ENCODE measurements at regions not wholly inside any gene's neighbourhood (a gene's known extent, or its start where the extent isn't known, plus 50 kb on each side); places are given as distances from the start of the nearest gene placed in this dataset.

DNA sequence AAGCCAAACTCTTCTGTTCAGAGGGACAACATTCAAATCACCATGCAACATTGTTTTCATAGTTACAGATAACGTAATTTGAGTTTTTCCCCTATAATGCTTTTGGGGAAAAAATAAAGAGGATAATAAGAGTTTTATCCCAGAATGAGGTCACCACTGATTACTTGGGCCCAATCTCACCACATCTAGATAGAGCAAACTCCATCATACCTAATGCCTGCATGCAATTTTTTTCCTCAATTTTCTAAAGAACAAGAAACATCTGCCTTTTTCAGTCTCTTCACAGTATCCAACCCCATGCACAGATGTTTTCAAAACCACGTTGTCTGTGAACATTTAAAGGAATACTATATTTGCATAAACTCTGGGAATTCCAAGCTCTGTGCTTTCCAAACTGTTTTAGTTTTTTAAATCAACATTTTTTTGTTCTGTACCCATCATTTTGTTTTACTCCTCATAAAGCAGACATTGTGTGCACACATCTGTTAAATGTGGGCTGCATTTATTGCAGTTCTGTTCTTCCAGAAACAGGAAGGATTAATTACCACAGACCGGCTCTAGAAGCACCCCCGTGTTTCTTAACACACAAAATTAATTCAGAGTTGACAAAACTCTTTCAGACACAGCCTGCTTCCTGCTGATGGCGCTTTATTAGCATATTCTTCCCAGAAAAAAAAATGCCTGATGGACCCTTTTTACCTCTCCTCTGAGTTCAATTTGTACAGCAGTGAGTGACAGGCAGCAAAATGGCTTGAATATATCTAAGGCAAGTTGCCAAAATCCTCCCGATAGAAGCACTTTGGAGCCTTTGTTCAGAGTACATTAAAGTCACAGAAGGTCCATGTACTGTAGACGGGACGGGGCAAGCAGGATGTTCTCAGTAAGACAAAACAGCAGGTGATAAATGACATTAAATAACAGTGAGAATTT is 1171.9 kb downstream of the EFNB2 start:
- BruUV-seq (replicated peaks), result no TSS peak
- POLR2A ChIA-PET (ENCODE audit: unreplicated experiment), result no interaction called here
- no peaks in the 10 kb centered on the region for H3K36me3 ChIP-seq (ENCODE audit: low read depth, low read length)
- H4K20me1 ChIP-seq (ENCODE audit: low read length), result no peaks in the 10 kb centered on the region
- TF ChIP-seq, protein P1, sequence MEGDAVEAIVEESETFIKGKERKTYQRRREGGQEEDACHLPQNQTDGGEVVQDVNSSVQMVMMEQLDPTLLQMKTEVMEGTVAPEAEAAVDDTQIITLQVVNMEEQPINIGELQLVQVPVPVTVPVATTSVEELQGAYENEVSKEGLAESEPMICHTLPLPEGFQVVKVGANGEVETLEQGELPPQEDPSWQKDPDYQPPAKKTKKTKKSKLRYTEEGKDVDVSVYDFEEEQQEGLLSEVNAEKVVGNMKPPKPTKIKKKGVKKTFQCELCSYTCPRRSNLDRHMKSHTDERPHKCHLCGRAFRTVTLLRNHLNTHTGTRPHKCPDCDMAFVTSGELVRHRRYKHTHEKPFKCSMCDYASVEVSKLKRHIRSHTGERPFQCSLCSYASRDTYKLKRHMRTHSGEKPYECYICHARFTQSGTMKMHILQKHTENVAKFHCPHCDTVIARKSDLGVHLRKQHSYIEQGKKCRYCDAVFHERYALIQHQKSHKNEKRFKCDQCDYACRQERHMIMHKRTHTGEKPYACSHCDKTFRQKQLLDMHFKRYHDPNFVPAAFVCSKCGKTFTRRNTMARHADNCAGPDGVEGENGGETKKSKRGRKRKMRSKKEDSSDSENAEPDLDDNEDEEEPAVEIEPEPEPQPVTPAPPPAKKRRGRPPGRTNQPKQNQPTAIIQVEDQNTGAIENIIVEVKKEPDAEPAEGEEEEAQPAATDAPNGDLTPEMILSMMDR (conservative IDR thresholded peaks at IDR 0.05; ENCODE audit: low read depth, low read length), result no peak
- DNase-seq (no peak), ATAC-seq (no peak)
- H3K9me3 ChIP-seq (ENCODE audit: low read length), result no peaks in the 10 kb centered on the region
- no peaks in the 10 kb centered on the region for H3F3A ChIP-seq (ENCODE audit: low read length, unreplicated experiment)
- H3K27me3 ChIP-seq (ENCODE audit: low read length), result no peaks in the 10 kb centered on the region
- intact Hi-C loops (cut with micrococcal nuclease), result no loop called here
- H3K27ac ChIP-seq (ENCODE audit: low read length), result no peak overlapping the region
- H2AFZ ChIP-seq (ENCODE audit: low read length), result no peak overlapping the region
- no peaks in the 10 kb centered on the region for H3K79me2 ChIP-seq (ENCODE audit: low read length)
- H3K9ac ChIP-seq (ENCODE audit: low read length), result no peak overlapping the region
- CTCF ChIA-PET, result no interaction called here
- no peak overlapping the region for H3K4me3 ChIP-seq (ENCODE audit: low read length)
- H3K9me2 ChIP-seq (replicated peaks; ENCODE audit: low read length), result no peaks in the 10 kb centered on the region
- no peaks in the 10 kb centered on the region for H3K4me1 ChIP-seq (ENCODE audit: insufficient read depth, low read length)
- no peak overlapping the region for H3K4me2 ChIP-seq (ENCODE audit: low read length)

- Histone ChIP-seq H3K4me2 (ENCODE audit: low read length) (no peak overlapping the region), H3K36me3 (ENCODE audit: low read depth, low read length) (no peaks in the 10 kb centered on the region), H3K4me3 (ENCODE audit: low read length) (no peak overlapping the region), H3K9me2 (replicated peaks; ENCODE audit: low read length) (no peaks in the 10 kb centered on the region), H3K79me2 (ENCODE audit: low read length) (no peaks in the 10 kb centered on the region), H3K27ac (ENCODE audit: low read length) (no peak overlapping the region), H3K9me3 (ENCODE audit: low read length) (no peaks in the 10 kb centered on the region), H3K9ac (ENCODE audit: low read length) (no peak overlapping the region), H2AFZ (ENCODE audit: low read length) (no peak overlapping the region), H3F3A (ENCODE audit: low read length, unreplicated experiment) (no peaks in the 10 kb centered on the region), H4K20me1 (ENCODE audit: low read length) (no peaks in the 10 kb centered on the region), H3K4me1 (ENCODE audit: insufficient read depth, low read length) (no peaks in the 10 kb centered on the region), H3K27me3 (ENCODE audit: low read length) (no peaks in the 10 kb centered on the region)
- ATAC-seq (no peak), DNase-seq (no peak)
- POLR2A ChIA-PET (ENCODE audit: unreplicated experiment), result no interaction called here
- CTCF ChIA-PET, result no interaction called here
- intact Hi-C loops (cut with micrococcal nuclease), result no loop called here
- TF ChIP-seq, protein P1 (conservative IDR thresholded peaks at IDR 0.05; ENCODE audit: low read depth, low read length), result no peak
- no TSS peak for BruUV-seq (replicated peaks)
These were observed 1181.8 kb downstream of the EFNB2 start for GRCh38 chr13:105353654-105354053.

GRCh38 chr13:105349082-105349723 is 1186.3 kb downstream of the EFNB2 start:
- no peak overlapping the region for H3K4me3 ChIP-seq (ENCODE audit: low read length)
- intact Hi-C loops (cut with micrococcal nuclease), result no loop called here
- H3K9me2 ChIP-seq (replicated peaks; ENCODE audit: low read length), result no peaks in the 10 kb centered on the region
- no peaks in the 10 kb centered on the region for H3F3A ChIP-seq (ENCODE audit: low read length, unreplicated experiment)
- no TSS peak for BruUV-seq (replicated peaks)
- CTCF ChIA-PET, result no interaction called here
- H3K9ac ChIP-seq (ENCODE audit: low read length), result no peak overlapping the region
- no peaks in the 10 kb centered on the region for H3K36me3 ChIP-seq (ENCODE audit: low read depth, low read length)
- no peak overlapping the region for H3K27ac ChIP-seq (ENCODE audit: low read length)
- DNase-seq (no peak), ATAC-seq (no peak)
- H3K9me3 ChIP-seq (ENCODE audit: low read length), result no peaks in the 10 kb centered on the region
- H3K79me2 ChIP-seq (ENCODE audit: low read length), result no peaks in the 10 kb centered on the region
- peaks cover 11% of the 10 kb centered on the region; the same call in 1 of the 2 replicates for H3K4me1 ChIP-seq (ENCODE audit: insufficient read depth, low read length)
- no peaks in the 10 kb centered on the region for H4K20me1 ChIP-seq (ENCODE audit: low read length)
- POLR2A ChIA-PET (ENCODE audit: unreplicated experiment), result no interaction called here
- H3K4me2 ChIP-seq (ENCODE audit: low read length), result no peak overlapping the region
- no peak for TF ChIP-seq EZH2 (IDR thresholded peaks at IDR 0.05; ENCODE audit: low read length, unreplicated experiment)
- no peaks in the 10 kb centered on the region for H3K27me3 ChIP-seq (ENCODE audit: low read length)
- H2AFZ ChIP-seq (ENCODE audit: low read length), result no peak overlapping the region
